ENCODE measurements at regions not wholly inside any gene's neighbourhood (a gene's known extent, or its start where the extent isn't known, plus 50 kb on each side); places are given as distances from the start of the nearest gene placed in this dataset.
"Not testable (repeated sequence)": the region's sequence is repeated elsewhere in the genome, so short reads cannot be mapped to it uniquely, and the experiment has no call there.

DNA sequence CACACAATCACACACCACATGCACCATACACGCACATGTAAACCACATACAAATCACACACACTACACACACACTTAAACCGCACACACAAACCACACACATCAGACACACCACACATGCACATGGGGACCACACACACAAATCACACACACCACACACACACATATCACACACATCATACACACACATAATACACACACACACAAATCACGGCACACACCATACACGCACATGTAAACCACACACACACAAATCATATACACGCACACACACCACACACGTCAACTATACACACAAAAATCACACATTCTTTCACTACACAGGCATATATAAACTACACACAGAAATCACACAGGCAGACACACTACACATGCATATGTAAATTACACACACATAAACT lies 802.3 kb downstream of the SPATA31A7 start:
- not testable (repeated sequence) for H3K27ac ChIP-seq (ENCODE audit: low read depth in 1 of 2, low read length in 1 of 2); H3K9me3 ChIP-seq (ENCODE audit: control insufficient read depth in 4 of 4, insufficient read depth in 3 of 4, low read length in 3 of 4); ATAC-seq (ENCODE audit: insufficient read depth, low FRiP score); DNase-seq; H3K4me3 ChIP-seq; H3K36me3 ChIP-seq (ENCODE audit: control insufficient read depth in 4 of 4, insufficient read depth in 4 of 4, low read length in 4 of 4); H3K4me1 ChIP-seq (ENCODE audit: control insufficient read depth in 5 of 5, insufficient read depth in 5 of 5, low read length in 5 of 5); H3K9ac ChIP-seq (ENCODE audit: insufficient read depth in 1 of 2, low read length in 2 of 2); H3K27me3 ChIP-seq (ENCODE audit: control insufficient read depth in 3 of 3, insufficient read depth in 3 of 3, low read length in 2 of 3)
- WGBS, 2 donors, result 97 to 98% methylated on average over 4 of the region's 6 CpGs

- not testable (repeated sequence) for ATAC-seq (ENCODE audit: insufficient read depth, low FRiP score); H3K27me3 ChIP-seq (ENCODE audit: control insufficient read depth in 3 of 3, insufficient read depth in 3 of 3, low read length in 2 of 3); H3K4me1 ChIP-seq (ENCODE audit: control insufficient read depth in 5 of 5, insufficient read depth in 5 of 5, low read length in 5 of 5); H3K4me3 ChIP-seq; H3K27ac ChIP-seq (ENCODE audit: low read depth in 1 of 2, low read length in 1 of 2); H3K9ac ChIP-seq (ENCODE audit: insufficient read depth in 1 of 2, low read length in 2 of 2); DNase-seq; H3K36me3 ChIP-seq (ENCODE audit: control insufficient read depth in 4 of 4, insufficient read depth in 4 of 4, low read length in 4 of 4); H3K9me3 ChIP-seq (ENCODE audit: control insufficient read depth in 4 of 4, insufficient read depth in 3 of 4, low read length in 3 of 4)
- WGBS, 2 donors, result no CpG with 5 or more reads among the region's 3 CpGs
Observed at GRCh38 chr9:62032441-62032840, 842.6 kb downstream of the SPATA31A7 start.

- H3K27me3 ChIP-seq (ENCODE audit: control insufficient read depth in 3 of 3, insufficient read depth in 3 of 3, low read length in 2 of 3); H3K36me3 ChIP-seq (ENCODE audit: control insufficient read depth in 4 of 4, insufficient read depth in 4 of 4, low read length in 4 of 4); H3K4me3 ChIP-seq; ATAC-seq (ENCODE audit: insufficient read depth, low FRiP score); H3K9me3 ChIP-seq (ENCODE audit: control insufficient read depth in 4 of 4, insufficient read depth in 3 of 4, low read length in 3 of 4); H3K9ac ChIP-seq (ENCODE audit: insufficient read depth in 1 of 2, low read length in 2 of 2); H3K27ac ChIP-seq (ENCODE audit: low read depth in 1 of 2, low read length in 1 of 2); H3K4me1 ChIP-seq (ENCODE audit: control insufficient read depth in 5 of 5, insufficient read depth in 5 of 5, low read length in 5 of 5); DNase-seq: not testable (repeated sequence)
- WGBS, 2 donors, result no CpG with 5 or more reads among the region's 7 CpGs
Observed at GRCh38 chr9:62038260-62038659, 848.4 kb downstream of the SPATA31A7 start.

- H3K27ac ChIP-seq (ENCODE audit: low read depth in 1 of 2, low read length in 1 of 2); H3K9ac ChIP-seq (ENCODE audit: insufficient read depth in 1 of 2, low read length in 2 of 2); H3K27me3 ChIP-seq (ENCODE audit: control insufficient read depth in 3 of 3, insufficient read depth in 3 of 3, low read length in 2 of 3); ATAC-seq (ENCODE audit: insufficient read depth, low FRiP score); H3K36me3 ChIP-seq (ENCODE audit: control insufficient read depth in 4 of 4, insufficient read depth in 4 of 4, low read length in 4 of 4); DNase-seq; H3K4me1 ChIP-seq (ENCODE audit: control insufficient read depth in 5 of 5, insufficient read depth in 5 of 5, low read length in 5 of 5); H3K9me3 ChIP-seq (ENCODE audit: control insufficient read depth in 4 of 4, insufficient read depth in 3 of 4, low read length in 3 of 4); H3K4me3 ChIP-seq: not testable (repeated sequence)
- WGBS, 2 donors, result no CpG with 5 or more reads among the region's 3 CpGs
Observed at GRCh38 chr9:62058155-62058554, 868.3 kb downstream of the SPATA31A7 start.

DNA sequence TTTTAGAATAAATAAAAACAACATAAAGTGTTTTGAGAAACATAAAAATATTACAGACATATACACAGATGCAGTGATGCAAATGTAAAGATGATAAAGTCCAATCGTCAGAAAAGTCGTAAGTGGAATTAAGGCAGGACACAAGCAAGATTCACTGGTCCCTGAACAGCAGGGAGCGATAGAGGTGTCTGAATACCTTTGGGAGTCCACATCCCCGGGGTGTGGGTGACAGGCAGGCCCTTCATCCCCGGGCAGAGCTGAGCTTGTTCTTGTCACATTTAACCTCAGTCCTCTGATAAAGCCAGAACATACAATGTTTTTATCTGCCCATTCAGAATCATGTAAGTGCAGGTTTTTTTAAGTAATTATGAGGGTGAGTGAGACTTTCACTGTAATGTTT lies 881.2 kb downstream of the SPATA31A7 start:
- H3K27ac ChIP-seq (ENCODE audit: low read depth in 1 of 2, low read length in 1 of 2); H3K4me3 ChIP-seq; ATAC-seq (ENCODE audit: insufficient read depth, low FRiP score); H3K36me3 ChIP-seq (ENCODE audit: control insufficient read depth in 4 of 4, insufficient read depth in 4 of 4, low read length in 4 of 4); H3K9me3 ChIP-seq (ENCODE audit: control insufficient read depth in 4 of 4, insufficient read depth in 3 of 4, low read length in 3 of 4); H3K27me3 ChIP-seq (ENCODE audit: control insufficient read depth in 3 of 3, insufficient read depth in 3 of 3, low read length in 2 of 3); DNase-seq; H3K9ac ChIP-seq (ENCODE audit: insufficient read depth in 1 of 2, low read length in 2 of 2); H3K4me1 ChIP-seq (ENCODE audit: control insufficient read depth in 5 of 5, insufficient read depth in 5 of 5, low read length in 5 of 5): not testable (repeated sequence)
- no CpG with 5 or more reads among the region's 5 CpGs for WGBS, 2 donors

DNA sequence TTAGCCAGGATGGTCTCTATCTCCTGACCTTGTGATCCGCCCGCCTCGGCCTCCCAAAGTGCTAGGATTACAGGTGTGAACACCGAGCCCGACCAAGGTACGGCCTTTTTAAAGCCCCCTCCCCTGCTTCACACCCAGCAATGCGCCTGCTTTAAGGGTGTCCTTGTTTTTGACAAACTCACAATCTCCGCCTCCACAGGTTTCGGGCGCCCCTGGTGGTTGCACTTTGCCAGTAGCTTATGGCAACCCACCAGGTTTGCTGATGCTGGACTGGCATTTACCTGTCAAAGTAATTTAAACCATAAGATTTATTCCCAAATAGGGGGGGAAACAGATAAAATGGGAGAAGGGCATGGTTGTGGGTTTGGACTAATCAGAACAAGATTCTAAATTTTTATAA lies 883.6 kb downstream of the SPATA31A7 start:
- H3K9ac ChIP-seq (ENCODE audit: insufficient read depth in 1 of 2, low read length in 2 of 2); DNase-seq; ATAC-seq (ENCODE audit: insufficient read depth, low FRiP score); H3K27me3 ChIP-seq (ENCODE audit: control insufficient read depth in 3 of 3, insufficient read depth in 3 of 3, low read length in 2 of 3); H3K4me1 ChIP-seq (ENCODE audit: control insufficient read depth in 5 of 5, insufficient read depth in 5 of 5, low read length in 5 of 5); H3K4me3 ChIP-seq; H3K9me3 ChIP-seq (ENCODE audit: control insufficient read depth in 4 of 4, insufficient read depth in 3 of 4, low read length in 3 of 4); H3K27ac ChIP-seq (ENCODE audit: low read depth in 1 of 2, low read length in 1 of 2); H3K36me3 ChIP-seq (ENCODE audit: control insufficient read depth in 4 of 4, insufficient read depth in 4 of 4, low read length in 4 of 4): not testable (repeated sequence)
- no CpG with 5 or more reads among the region's 10 CpGs for WGBS, 2 donors

DNA sequence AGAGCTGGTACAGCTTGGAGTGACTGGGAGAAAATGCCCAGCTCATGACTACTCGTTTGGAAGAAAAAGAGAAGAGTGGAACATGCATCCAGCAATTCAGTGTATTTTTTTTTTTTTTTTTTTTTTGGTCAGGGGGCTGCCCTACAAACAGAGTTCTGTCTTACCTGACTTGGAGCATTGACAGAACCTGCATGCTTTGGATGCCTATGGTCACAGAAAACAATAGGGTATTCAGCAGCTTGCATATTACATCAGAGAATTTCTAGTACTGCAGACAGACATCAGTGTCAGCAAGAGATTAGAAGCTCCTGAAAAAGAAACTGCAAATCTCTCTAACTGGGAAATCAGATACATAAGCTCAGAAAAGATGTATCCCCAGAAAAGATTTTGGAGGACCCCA lies 894.4 kb downstream of the SPATA31A7 start:
- H3K4me1 ChIP-seq (ENCODE audit: control insufficient read depth in 5 of 5, insufficient read depth in 5 of 5, low read length in 5 of 5); H3K4me3 ChIP-seq; ATAC-seq (ENCODE audit: insufficient read depth, low FRiP score); H3K9me3 ChIP-seq (ENCODE audit: control insufficient read depth in 4 of 4, insufficient read depth in 3 of 4, low read length in 3 of 4); H3K27ac ChIP-seq (ENCODE audit: low read depth in 1 of 2, low read length in 1 of 2); H3K36me3 ChIP-seq (ENCODE audit: control insufficient read depth in 4 of 4, insufficient read depth in 4 of 4, low read length in 4 of 4); H3K27me3 ChIP-seq (ENCODE audit: control insufficient read depth in 3 of 3, insufficient read depth in 3 of 3, low read length in 2 of 3); DNase-seq; H3K9ac ChIP-seq (ENCODE audit: insufficient read depth in 1 of 2, low read length in 2 of 2): not testable (repeated sequence)
- WGBS, 2 donors, result no CpG with 5 or more reads among the region's 1 CpG

GRCh38 chr9:62095714-62096345 lies 906.0 kb downstream of the SPATA31A7 start:
- H3K27me3 ChIP-seq (ENCODE audit: control insufficient read depth in 3 of 3, insufficient read depth in 3 of 3, low read length in 2 of 3); H3K4me3 ChIP-seq; H3K36me3 ChIP-seq (ENCODE audit: control insufficient read depth in 4 of 4, insufficient read depth in 4 of 4, low read length in 4 of 4); H3K9ac ChIP-seq (ENCODE audit: insufficient read depth in 1 of 2, low read length in 2 of 2); ATAC-seq (ENCODE audit: insufficient read depth, low FRiP score); DNase-seq; H3K9me3 ChIP-seq (ENCODE audit: control insufficient read depth in 4 of 4, insufficient read depth in 3 of 4, low read length in 3 of 4); H3K4me1 ChIP-seq (ENCODE audit: control insufficient read depth in 5 of 5, insufficient read depth in 5 of 5, low read length in 5 of 5); H3K27ac ChIP-seq (ENCODE audit: low read depth in 1 of 2, low read length in 1 of 2): not testable (repeated sequence)
- no CpG with 5 or more reads among the region's 6 CpGs for WGBS, 2 donors

Data from lung (tissue), 9 donors.